RWPE1 (cell line): ENCODE measurements at regions not wholly inside any gene's neighbourhood (a gene's known extent, or its start where the extent isn't known, plus 50 kb on each side); places are given as distances from the start of the nearest gene placed in this dataset.

ENCODE experiments used
- CTCF ChIA-PET: fragments of 350-600 bp; sonication (Branson Sonifier 250); formaldehyde crosslinking; extraction: SDS; loops from one replicate; lab custom pipeline; 2021; lab: Yijun Ruan, JAX
- POLR2A ChIA-PET: fragments of 400-600 bp; formaldehyde crosslinking; extraction: SDS; loops from one replicate; lab custom pipeline; 2020; ENCODE audit warnings: antibody characterized with exemption; ENCODE audit not compliant: low non-redundant PET; lab: Yijun Ruan, JAX
- DNase-seq: peaks from one replicate; pipeline ENCODE4 v3.0.0; 2012; ENCODE audit warnings: low spot score
- H3K27ac ChIP-seq: fragments of 450-650 bp; 2 replicates; pipeline ENCODE4 v1.5.1; 2017
- TF ChIP-seq, protein P1 (sequence below): fragments of 450-650 bp; conservative IDR thresholded peaks from 2 replicates; pipeline ENCODE4 v1.5.1; 2017; ENCODE audit warnings: low read depth, mild to moderate bottlenecking

DNA sequence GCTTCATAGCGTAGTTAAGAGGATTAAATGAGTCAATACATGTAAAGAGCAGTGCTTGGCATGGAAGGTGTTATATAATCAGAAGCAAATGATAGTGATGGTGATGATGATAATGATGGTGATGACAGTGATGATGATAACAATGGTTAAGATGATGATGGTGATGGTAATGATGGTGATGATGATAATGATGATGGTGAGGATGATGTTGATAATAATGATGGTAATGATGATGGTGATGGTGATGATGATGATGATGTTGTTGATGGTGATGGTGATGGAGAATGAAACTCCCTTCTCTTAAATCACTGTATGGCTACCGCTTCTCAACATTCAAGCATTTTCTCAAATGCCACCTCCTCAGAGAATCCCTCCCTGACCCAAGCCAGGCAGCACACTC, 190.5 kb downstream of the TMEM132E start:
- no peak overlapping the region for H3K27ac ChIP-seq
- ChIA-PET CTCF (no interaction called here), POLR2A (no interaction called here)
- TF ChIP-seq, protein P1, sequence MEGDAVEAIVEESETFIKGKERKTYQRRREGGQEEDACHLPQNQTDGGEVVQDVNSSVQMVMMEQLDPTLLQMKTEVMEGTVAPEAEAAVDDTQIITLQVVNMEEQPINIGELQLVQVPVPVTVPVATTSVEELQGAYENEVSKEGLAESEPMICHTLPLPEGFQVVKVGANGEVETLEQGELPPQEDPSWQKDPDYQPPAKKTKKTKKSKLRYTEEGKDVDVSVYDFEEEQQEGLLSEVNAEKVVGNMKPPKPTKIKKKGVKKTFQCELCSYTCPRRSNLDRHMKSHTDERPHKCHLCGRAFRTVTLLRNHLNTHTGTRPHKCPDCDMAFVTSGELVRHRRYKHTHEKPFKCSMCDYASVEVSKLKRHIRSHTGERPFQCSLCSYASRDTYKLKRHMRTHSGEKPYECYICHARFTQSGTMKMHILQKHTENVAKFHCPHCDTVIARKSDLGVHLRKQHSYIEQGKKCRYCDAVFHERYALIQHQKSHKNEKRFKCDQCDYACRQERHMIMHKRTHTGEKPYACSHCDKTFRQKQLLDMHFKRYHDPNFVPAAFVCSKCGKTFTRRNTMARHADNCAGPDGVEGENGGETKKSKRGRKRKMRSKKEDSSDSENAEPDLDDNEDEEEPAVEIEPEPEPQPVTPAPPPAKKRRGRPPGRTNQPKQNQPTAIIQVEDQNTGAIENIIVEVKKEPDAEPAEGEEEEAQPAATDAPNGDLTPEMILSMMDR = no peak
- DNase-seq = no peak

DNA sequence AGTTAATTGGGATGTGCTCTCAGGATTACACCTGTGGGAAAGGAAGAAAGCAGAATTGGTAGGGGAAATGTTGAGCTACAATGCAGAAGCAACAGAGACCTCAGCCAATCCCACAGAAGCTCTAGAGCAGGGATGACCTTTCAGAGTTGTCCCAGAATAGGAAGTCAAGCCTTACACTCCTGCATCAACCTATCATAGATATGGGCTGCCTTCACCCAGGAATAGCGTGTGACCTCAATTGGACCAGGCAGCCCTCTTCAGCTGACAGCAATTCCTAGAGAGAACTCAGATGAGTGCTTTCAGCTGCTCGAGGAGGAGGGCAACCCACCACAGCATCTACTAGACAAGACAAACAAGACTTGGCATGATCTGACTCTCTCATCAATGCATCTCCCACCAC, 189.7 kb downstream of the TMEM132E start:
- no peak overlapping the region for H3K27ac ChIP-seq
- TF ChIP-seq, protein P1 = no peak
- POLR2A ChIA-PET = no interaction called here
- no peak for DNase-seq
- CTCF ChIA-PET = interaction anchor here (0.6 to 0.7 kb wide), 2 partner anchors 76 to 131 kb away, joined by 4 read pairs; no protein-coding TSS in a partner anchor

DNA sequence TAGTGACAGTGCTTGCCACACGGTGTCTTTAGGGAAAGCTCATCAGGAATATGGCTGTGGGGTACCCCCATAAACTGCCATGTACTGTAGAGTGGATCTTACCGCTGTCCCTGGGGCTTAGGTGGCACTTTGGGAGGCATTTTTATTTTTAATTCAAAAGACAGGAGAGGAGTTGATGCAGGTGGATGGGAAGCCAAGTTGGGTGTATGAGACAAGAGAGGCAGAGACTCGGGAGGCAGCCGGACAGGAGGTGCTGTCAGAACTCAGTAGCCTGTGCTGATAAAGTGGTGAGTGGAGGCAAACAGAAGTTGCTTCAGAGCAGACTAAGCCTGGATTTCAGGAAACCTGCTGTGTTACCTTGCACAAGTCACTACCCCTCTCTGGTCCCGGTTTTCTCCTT, 185.9 kb downstream of the TMEM132E start:
- H3K27ac ChIP-seq = no peak overlapping the region
- ChIA-PET POLR2A (no interaction called here), CTCF (no interaction called here)
- DNase-seq = no peak
- TF ChIP-seq, protein P1 = no peak

DNA sequence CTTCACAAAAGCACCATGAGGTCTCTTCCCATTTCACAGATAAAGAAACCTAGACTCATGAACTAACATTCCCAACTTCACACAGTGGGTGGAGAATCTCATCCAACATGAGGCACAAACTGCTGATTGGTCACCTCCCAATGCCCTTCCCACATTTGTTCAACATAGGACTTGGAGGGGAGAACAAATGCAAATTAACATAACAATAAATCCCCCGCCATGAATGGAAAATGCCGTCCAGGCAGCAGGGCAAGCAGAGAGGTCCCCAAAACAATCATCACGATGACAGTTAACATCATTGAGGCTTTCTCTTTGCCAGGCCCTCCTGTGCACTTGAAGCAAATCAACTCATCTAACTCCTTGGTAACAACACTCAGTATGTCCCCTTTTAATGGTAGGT, 185.3 kb downstream of the TMEM132E start:
- ChIA-PET POLR2A (no interaction called here), CTCF (no interaction called here)
- DNase-seq = no peak
- TF ChIP-seq, protein P1 = no peak
- no peak overlapping the region for H3K27ac ChIP-seq

DNA sequence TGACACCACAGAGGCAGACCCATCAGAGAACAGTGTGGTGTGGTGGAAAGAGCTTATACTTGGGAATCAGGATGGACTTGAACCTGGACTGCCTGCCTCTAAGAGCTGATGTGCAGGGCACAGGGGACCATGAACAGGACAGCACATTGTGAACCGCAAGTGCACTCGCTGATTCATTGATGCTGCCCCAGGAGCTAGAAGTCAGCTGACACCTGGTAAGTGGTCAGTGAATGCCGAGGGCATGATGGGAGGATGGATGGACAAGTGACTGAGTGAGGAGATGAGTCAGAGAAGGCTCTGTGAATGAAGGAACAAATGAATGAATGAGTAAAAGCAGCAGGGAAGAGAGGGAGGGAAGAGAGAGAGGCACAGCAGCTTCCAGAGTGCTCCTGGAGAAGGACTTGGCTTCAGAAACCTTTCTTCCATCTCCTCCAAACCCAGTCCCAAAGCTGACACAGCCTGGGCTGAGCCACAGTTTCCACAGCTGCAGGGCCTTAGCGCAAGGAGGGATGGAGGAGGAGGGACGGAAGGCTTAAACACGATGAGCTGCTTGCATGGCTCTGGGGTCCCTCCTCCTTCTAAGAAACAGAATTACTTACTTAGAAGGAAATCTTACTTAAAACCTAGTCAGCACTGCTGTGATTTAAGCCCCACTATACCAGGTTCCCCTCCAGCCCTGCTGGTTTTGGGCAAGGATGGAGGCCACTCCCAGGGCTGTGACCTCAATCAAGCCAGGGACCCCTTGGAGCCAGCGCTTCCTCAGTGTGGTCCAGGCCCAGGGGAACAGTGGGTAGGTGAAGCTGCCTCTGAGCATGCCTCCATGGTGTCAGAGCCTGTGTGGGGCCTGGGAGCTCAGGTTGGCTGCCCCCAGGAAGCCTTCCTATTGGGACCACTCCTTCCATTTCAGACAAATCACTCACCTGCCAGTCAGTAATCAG, 184.6 kb downstream of the TMEM132E start:
- TF ChIP-seq, protein P1 = no peak
- CTCF ChIA-PET = no interaction called here
- no peak overlapping the region for H3K27ac ChIP-seq
- no peak for DNase-seq
- POLR2A ChIA-PET = no interaction called here

DNA sequence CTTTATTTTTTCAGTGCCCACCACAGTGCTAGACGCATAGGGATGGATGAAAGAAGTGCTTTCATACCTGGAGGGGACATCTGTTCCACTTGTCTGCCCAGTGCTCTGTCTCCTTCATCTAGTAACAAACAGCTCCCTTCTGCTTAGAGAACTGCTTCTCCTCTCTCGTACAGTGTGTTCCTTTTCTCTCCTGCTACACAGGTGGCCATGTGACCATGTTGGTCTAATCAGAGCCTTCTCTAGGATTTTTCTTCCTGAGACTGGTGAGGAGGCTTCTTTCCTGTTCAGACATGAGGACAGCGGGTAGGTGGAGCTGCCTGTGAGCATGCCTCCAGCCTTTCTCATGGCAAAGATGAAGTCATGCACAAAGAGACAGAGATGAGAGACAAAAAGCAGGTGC, 182.7 kb downstream of the TMEM132E start:
- POLR2A ChIA-PET = no interaction called here
- no peak for DNase-seq
- TF ChIP-seq, protein P1 = no peak
- no peak overlapping the region for H3K27ac ChIP-seq
- CTCF ChIA-PET = interaction anchor here (0.6 kb wide), 1 partner anchor 217 kb away, joined by 3 read pairs; no protein-coding TSS in a partner anchor
